Mesenchymal stem cell (in vitro differentiated cells and primary cell): ENCODE measurements at regions not wholly inside any gene's neighbourhood (a gene's known extent, or its start where the extent isn't known, plus 50 kb on each side); places are given as distances from the start of the nearest gene placed in this dataset.
A peak's percentile ranks its signal among the peaks of the same experiment; 100 is the strongest.

Source experiments
- DNase-seq: peaks from one replicate; pipeline ENCODE4 v3.0.0-alpha.2; 2013
- H2AFZ ChIP-seq: one replicate; pipeline ENCODE4 v1.6.1; 2013; ENCODE audit warnings: low read depth, mild to moderate bottlenecking, control low read depth, inconsistent platforms, low read length, moderate library complexity
- H2AK5ac ChIP-seq: 2 replicates; pipeline ENCODE4 v1.6.1; 2013; ENCODE audit warnings: low read length, moderate library complexity, mild to moderate bottlenecking, inconsistent platforms; ENCODE audit not compliant: severe bottlenecking
- H2BK120ac ChIP-seq: one replicate; pipeline ENCODE4 v1.6.1; 2013; ENCODE audit warnings: low read depth, mild to moderate bottlenecking, inconsistent platforms, low read length, moderate library complexity
- H2BK12ac ChIP-seq, 2 experiments: one replicate each; pipeline ENCODE4 v1.6.1; 2013; ENCODE audit warnings: inconsistent platforms in 2 of 2, low read length in 2 of 2, mild to moderate bottlenecking in 2 of 2, moderate library complexity in 2 of 2, control low read depth in 1 of 2
- H2BK15ac ChIP-seq: one replicate; pipeline ENCODE4 v1.6.1; 2013; ENCODE audit warnings: mild to moderate bottlenecking, low read depth, inconsistent platforms; ENCODE audit not compliant: poor library complexity, severe bottlenecking
- H2BK5ac ChIP-seq: 2 replicates; pipeline ENCODE4 v1.6.1; 2013; ENCODE audit warnings: low read depth, mild to moderate bottlenecking, low read length, control low read depth, inconsistent platforms; ENCODE audit not compliant: poor library complexity, severe bottlenecking
- H3K14ac ChIP-seq, 2 experiments: one replicate each; pipeline ENCODE4 v1.6.1; 2013; ENCODE audit warnings: inconsistent platforms in 2 of 2, low read length in 2 of 2, control low read depth in 1 of 2, mild to moderate bottlenecking in 1 of 2, moderate library complexity in 1 of 2
- H3K18ac ChIP-seq, 2 experiments: one replicate each; pipeline ENCODE4 v1.6.1; 2013; ENCODE audit warnings: inconsistent platforms in 2 of 2, low read length in 2 of 2, control low read depth in 1 of 2, low read depth in 1 of 2, mild to moderate bottlenecking in 1 of 2
- H3K23ac ChIP-seq, 2 experiments: one replicate each; pipeline ENCODE4 v1.6.1; 2013; ENCODE audit warnings: inconsistent platforms in 2 of 2, low read length in 2 of 2, mild to moderate bottlenecking in 2 of 2, moderate library complexity in 2 of 2, control low read depth in 1 of 2
- H3K27ac ChIP-seq: 2 replicates; pipeline ENCODE4 v1.5.1; 2013; ENCODE audit warnings: mild to moderate bottlenecking, moderate library complexity, low read length, control low read depth, inconsistent platforms; ENCODE audit not compliant: poor library complexity, severe bottlenecking
- H3K27me3 ChIP-seq, 2 experiments: 2 replicates each; pipeline versions ENCODE4 v1.6.1 to v1.7.0; 2013; ENCODE audit warnings: low read length in 2 of 2, mild to moderate bottlenecking in 2 of 2, moderate library complexity in 2 of 2, control low read depth in 1 of 2, inconsistent platforms in 1 of 2; ENCODE audit not compliant: control insufficient read depth in 1 of 2, insufficient read depth in 1 of 2
- H3K36me3 ChIP-seq, 2 experiments: 2 replicates each; pipeline versions ENCODE4 v1.6.1 to v1.7.0; 2013; ENCODE audit warnings: low read length in 2 of 2, control low read depth in 1 of 2, inconsistent platforms in 1 of 2, low read depth in 1 of 2, mild to moderate bottlenecking in 1 of 2; ENCODE audit not compliant: insufficient read depth in 2 of 2, control insufficient read depth in 1 of 2
- H3K4ac ChIP-seq, 2 experiments: one replicate each; pipeline ENCODE4 v1.6.1; 2013; ENCODE audit warnings: inconsistent platforms in 2 of 2, low read length in 2 of 2, mild to moderate bottlenecking in 2 of 2, moderate library complexity in 2 of 2, control low read depth in 1 of 2, low read depth in 1 of 2
- H3K4me1 ChIP-seq: 2 replicates; pipeline ENCODE4 v1.6.1; 2013; ENCODE audit warnings: low read depth, low read length, control low read depth; ENCODE audit not compliant: control insufficient read depth, insufficient read depth
- H3K4me2 ChIP-seq: 2 replicates; pipeline ENCODE4 v1.6.1; 2013; ENCODE audit warnings: low read length, mild to moderate bottlenecking, inconsistent platforms; ENCODE audit not compliant: poor library complexity, severe bottlenecking
- H3K4me3 ChIP-seq, 2 experiments: 2 replicates each; pipeline versions ENCODE4 v1.5.1 to v1.7.0; 2013; ENCODE audit warnings: low read length in 2 of 2, mild to moderate bottlenecking in 2 of 2, control low read depth in 1 of 2, low read depth in 1 of 2; ENCODE audit not compliant: insufficient read depth in 1 of 2
- H3K79me1 ChIP-seq: replicated peaks from 2 replicates; pipeline ENCODE4 v1.6.1; 2013; ENCODE audit warnings: mild to moderate bottlenecking, control low read depth, low read length, inconsistent platforms; ENCODE audit not compliant: poor library complexity, severe bottlenecking
- H3K9ac ChIP-seq: 2 replicates; pipeline ENCODE4 v1.7.0; 2013; ENCODE audit warnings: mild to moderate bottlenecking, low read length, moderate library complexity
- H3K9me3 ChIP-seq: 2 replicates; pipeline ENCODE4 v1.7.0; 2013; ENCODE audit warnings: mild to moderate bottlenecking, low read length; ENCODE audit not compliant: control insufficient read depth
- H4K8ac ChIP-seq: one replicate; pipeline ENCODE4 v1.6.1; 2013; ENCODE audit warnings: inconsistent platforms, mild to moderate bottlenecking, low read length, moderate library complexity
- H4K91ac ChIP-seq: one replicate; pipeline ENCODE4 v1.6.1; 2013; ENCODE audit warnings: mild to moderate bottlenecking, low read length, inconsistent platforms
- WGBS: methylation state at CpG from one replicate; pipeline ENCODE4 v1.1.7; 2013; ENCODE audit warnings: mixed read lengths; 5-methylcytosine and 5-hydroxymethylcytosine counted together

DNA sequence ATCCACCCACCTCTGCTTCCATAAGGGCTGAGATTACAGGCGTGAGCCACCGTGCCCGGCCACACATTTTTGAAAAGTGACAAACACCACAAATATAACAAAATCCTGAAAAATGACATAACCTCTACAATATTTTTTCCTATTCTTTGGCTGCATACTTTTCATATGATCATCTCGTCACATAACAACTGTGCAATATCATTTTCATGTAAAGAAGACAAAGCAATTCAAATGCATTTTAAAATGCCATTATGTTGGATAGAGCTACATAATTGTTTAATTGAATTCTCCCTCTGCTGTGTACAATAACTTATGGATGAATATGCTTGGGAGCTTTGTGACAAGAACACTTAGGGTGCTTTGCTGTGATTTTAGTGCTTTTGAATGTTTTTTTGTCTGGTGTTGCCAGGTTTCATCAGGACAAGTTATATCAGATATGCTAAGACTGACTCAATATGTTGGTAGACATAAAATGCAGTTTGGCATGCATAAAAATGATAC lies 132.9 kb downstream of the CHIC2 start:
- no peak overlapping the region for H3K14ac ChIP-seq
- H4K8ac ChIP-seq, result no peak overlapping the region
- no peak overlapping the region for H3K9ac ChIP-seq
- no peak for DNase-seq
- H2BK5ac ChIP-seq, result no peak overlapping the region
- H3K27me3 ChIP-seq, result no peaks in the 10 kb centered on the region
- no peak overlapping the region for H3K23ac ChIP-seq
- H2BK15ac ChIP-seq, result no peak overlapping the region
- 82% methylated on average over 4 of the region's 4 CpGs for WGBS
- H2BK12ac ChIP-seq, result no peak overlapping the region
- H3K4ac ChIP-seq, result no peak overlapping the region
- no peaks in the 10 kb centered on the region for H3K4me1 ChIP-seq
- H2AFZ ChIP-seq, result no peak overlapping the region
- no peak overlapping the region for H3K4me3 ChIP-seq
- H2BK120ac ChIP-seq, result no peak overlapping the region
- no peak overlapping the region for H3K4me2 ChIP-seq
- H3K79me1 ChIP-seq, result no peaks in the 10 kb centered on the region
- H2AK5ac ChIP-seq, result no peak overlapping the region
- no peak overlapping the region for H3K18ac ChIP-seq
- H3K27ac ChIP-seq, result no peak overlapping the region
- no peaks in the 10 kb centered on the region for H3K36me3 ChIP-seq
- H4K91ac ChIP-seq, result no peak overlapping the region
- no peaks in the 10 kb centered on the region for H3K9me3 ChIP-seq

DNA sequence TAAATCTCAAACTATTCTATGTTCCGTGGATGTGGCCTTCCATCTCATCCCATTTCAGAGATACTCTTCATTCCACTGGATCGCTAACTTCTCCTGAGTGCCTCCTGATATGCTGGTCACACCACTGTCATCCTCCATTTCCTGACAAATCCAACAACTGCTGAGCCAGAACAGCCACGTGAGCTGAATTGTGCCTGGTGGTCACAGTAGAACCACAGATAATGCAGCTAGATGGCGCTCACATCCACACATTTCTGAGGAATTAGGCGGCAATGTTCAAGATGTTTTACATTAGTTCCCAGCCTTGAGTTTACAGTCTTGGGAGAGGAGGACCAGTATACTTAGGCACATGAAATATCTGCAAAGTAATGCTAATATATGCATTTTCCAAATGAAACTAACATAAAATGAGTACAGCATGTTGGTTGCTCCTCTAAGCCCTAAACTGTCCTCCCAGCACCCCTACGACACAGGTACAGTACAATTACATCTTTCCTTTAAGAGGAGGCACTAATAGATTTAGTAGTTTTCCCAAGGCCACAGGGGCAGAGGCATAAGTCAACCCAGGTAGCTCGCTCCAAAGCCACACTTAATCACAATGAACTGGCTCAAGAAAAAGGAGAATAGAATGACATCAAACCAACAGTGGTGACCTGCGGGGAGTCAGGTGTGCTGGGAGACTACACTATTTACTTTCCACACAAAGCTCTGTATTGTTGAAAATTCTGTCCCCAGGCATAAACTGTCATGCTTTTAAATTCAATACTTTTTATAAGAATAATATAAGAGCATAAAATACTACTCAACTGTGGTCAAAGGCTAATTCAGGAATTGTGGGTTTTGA lies 134.2 kb downstream of the CHIC2 start:
- Histone ChIP-seq H4K8ac (peak overlapping the region; percentile 10), H3K4ac (no peak overlapping the region), H2BK12ac (peak overlapping the region in 1 of 2 experiments; percentile 49), H3K23ac (no peak overlapping the region), H2BK5ac (no peak overlapping the region), H3K4me1 (no peaks in the 10 kb centered on the region), H2AK5ac (no peak overlapping the region), H4K91ac (no peak overlapping the region), H3K9me3 (no peaks in the 10 kb centered on the region), H3K27ac (no peak overlapping the region), H3K14ac (peak overlapping the region in 1 of 2 experiments; percentile 45), H2BK15ac (no peak overlapping the region), H2BK120ac (no peak overlapping the region), H3K36me3 (no peaks in the 10 kb centered on the region), H3K79me1 (no peaks in the 10 kb centered on the region), H3K27me3 (peaks cover 0 to 4% of the 10 kb centered on the region in 2 experiments), H3K4me2 (no peak overlapping the region), H3K4me3 (no peak overlapping the region), H2AFZ (no peak overlapping the region), H3K18ac (peak overlapping the region in 1 of 2 experiments; percentile 80), H3K9ac (peak overlapping the region; percentile 36)
- DNase-seq, result peak; percentile 87
- 32% methylated on average over 8 of the region's 8 CpGs for WGBS

DNA sequence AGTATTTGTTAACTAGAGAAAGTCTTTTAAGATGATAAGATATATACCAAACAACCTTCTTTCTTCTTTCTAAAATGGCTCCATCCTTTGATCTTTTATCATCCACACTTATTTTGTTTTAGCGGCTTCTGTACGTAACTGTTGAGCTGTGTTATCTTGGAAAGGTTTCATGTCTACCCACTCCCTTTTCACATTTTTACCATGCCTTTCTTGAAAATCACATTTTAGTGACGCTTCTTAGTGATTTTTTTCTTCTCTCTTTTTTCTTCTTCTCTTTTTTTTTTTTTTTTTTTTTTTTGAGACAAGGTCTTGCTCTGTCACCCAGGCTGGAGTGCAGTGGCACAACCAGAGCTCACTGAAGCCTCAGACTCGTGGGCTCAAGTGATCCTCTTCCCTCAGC lies 135.1 kb downstream of the CHIC2 start:
- H2BK12ac ChIP-seq, result peak overlapping the region in 1 of 2 experiments; percentile 94
- WGBS, result 89% methylated on average over 4 of the region's 4 CpGs
- H2BK15ac ChIP-seq, result no peak overlapping the region

DNA sequence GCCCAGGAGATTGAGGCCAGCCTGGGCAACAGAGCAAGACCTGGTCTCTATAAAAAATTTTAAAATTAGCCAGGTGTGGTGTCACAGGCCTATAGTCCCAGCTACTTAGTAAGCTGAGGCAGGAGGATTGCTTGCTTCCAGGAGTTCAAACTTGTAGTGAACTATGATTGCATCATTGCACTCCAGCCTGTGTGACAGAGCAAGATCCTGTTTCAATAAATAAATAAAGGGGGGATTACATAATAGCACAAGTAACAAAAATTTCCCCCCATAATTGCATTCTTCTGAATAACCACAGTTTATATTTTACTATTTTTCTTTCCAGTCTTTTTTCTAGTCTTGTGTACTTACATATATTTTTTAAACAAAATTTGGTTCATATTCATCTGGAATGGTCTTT lies 135.6 kb downstream of the CHIC2 start:
- no peak overlapping the region for H3K18ac ChIP-seq
- H2AK5ac ChIP-seq, result no peak overlapping the region
- H2AFZ ChIP-seq, result no peak overlapping the region
- H3K4me2 ChIP-seq, result no peak overlapping the region
- H4K91ac ChIP-seq, result no peak overlapping the region
- no peak overlapping the region for H3K4ac ChIP-seq
- H2BK12ac ChIP-seq, result no peak overlapping the region
- no peak overlapping the region for H2BK120ac ChIP-seq
- H4K8ac ChIP-seq, result no peak overlapping the region
- no peak overlapping the region for H2BK5ac ChIP-seq
- H3K9ac ChIP-seq, result no peak overlapping the region
- no peaks in the 10 kb centered on the region for H3K4me1 ChIP-seq
- no peak overlapping the region for H3K27ac ChIP-seq
- H2BK15ac ChIP-seq, result no peak overlapping the region
- no peak overlapping the region for H3K4me3 ChIP-seq
- peaks cover 0 to 10% of the 10 kb centered on the region in 2 experiments for H3K27me3 ChIP-seq
- no peaks in the 10 kb centered on the region for H3K9me3 ChIP-seq
- peak; percentile 69 for DNase-seq
- H3K14ac ChIP-seq, result no peak overlapping the region
- H3K36me3 ChIP-seq, result no peaks in the 10 kb centered on the region
- no peak overlapping the region for H3K23ac ChIP-seq
- no peaks in the 10 kb centered on the region for H3K79me1 ChIP-seq

More for the DNA sequence above, 135.1 kb downstream of the CHIC2 start:
- Histone ChIP-seq H3K4ac (no peak overlapping the region), H3K23ac (no peak overlapping the region), H3K79me1 (no peaks in the 10 kb centered on the region), H2AK5ac (no peak overlapping the region), H3K18ac (no peak overlapping the region), H2BK120ac (no peak overlapping the region), H3K9me3 (no peaks in the 10 kb centered on the region), H3K14ac (no peak overlapping the region), H3K27me3 (peaks cover 0 to 9% of the 10 kb centered on the region in 2 experiments), H2AFZ (no peak overlapping the region), H3K36me3 (no peaks in the 10 kb centered on the region), H4K91ac (no peak overlapping the region), H3K27ac (no peak overlapping the region), H2BK5ac (no peak overlapping the region), H3K4me3 (no peak overlapping the region), H3K4me1 (no peaks in the 10 kb centered on the region), H4K8ac (no peak overlapping the region), H3K9ac (no peak overlapping the region), H3K4me2 (no peak overlapping the region)
- DNase-seq, result no peak
